Astrocyte (in vitro differentiated cells and primary cell): ENCODE measurements at regions not wholly inside any gene's neighbourhood (a gene's known extent, or its start where the extent isn't known, plus 50 kb on each side); places are given as distances from the start of the nearest gene placed in this dataset.
"Not testable (repeated sequence)": the region's sequence is repeated elsewhere in the genome, so short reads cannot be mapped to it uniquely, and the experiment has no call there.

Source experiments
- EZH2 ChIP-seq: IDR thresholded peaks from 2 replicates; pipeline ENCODE4 v1.6.1; 2012; ENCODE audit warnings: mild to moderate bottlenecking, low read length, inconsistent platforms; ENCODE audit not compliant: insufficient read depth
- TF ChIP-seq, protein P1 (sequence below): IDR thresholded peaks from 2 replicates; pipeline ENCODE4 v1.5.1; 2011; ENCODE audit warnings: low read depth, mild to moderate bottlenecking, inconsistent platforms, low read length, moderate library complexity; ENCODE audit not compliant: insufficient read depth

- TF ChIP-seq, protein P1, sequence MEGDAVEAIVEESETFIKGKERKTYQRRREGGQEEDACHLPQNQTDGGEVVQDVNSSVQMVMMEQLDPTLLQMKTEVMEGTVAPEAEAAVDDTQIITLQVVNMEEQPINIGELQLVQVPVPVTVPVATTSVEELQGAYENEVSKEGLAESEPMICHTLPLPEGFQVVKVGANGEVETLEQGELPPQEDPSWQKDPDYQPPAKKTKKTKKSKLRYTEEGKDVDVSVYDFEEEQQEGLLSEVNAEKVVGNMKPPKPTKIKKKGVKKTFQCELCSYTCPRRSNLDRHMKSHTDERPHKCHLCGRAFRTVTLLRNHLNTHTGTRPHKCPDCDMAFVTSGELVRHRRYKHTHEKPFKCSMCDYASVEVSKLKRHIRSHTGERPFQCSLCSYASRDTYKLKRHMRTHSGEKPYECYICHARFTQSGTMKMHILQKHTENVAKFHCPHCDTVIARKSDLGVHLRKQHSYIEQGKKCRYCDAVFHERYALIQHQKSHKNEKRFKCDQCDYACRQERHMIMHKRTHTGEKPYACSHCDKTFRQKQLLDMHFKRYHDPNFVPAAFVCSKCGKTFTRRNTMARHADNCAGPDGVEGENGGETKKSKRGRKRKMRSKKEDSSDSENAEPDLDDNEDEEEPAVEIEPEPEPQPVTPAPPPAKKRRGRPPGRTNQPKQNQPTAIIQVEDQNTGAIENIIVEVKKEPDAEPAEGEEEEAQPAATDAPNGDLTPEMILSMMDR: not testable (repeated sequence)
- TF ChIP-seq EZH2: not testable (repeated sequence)
Measured at GRCh38 chr9:66812367-66812766, 88.2 kb upstream of the ZNF658 start.
